HG03378 (cell line): ENCODE measurements at regions not wholly inside any gene's neighbourhood (a gene's known extent, or its start where the extent isn't known, plus 50 kb on each side); places are given as distances from the start of the nearest gene placed in this dataset.

Experiments
- ATAC-seq: cut with Tn5 transposase; IDR thresholded peaks from one replicate; pipeline ENCODE4 v1.9.1; 2021; ENCODE audit warnings: mild to moderate bottlenecking, moderate library complexity; ENCODE audit not compliant: unreplicated experiment

GRCh38 chr3:178060407-178060806 is 475.8 kb upstream of the KCNMB2 start:
- ATAC-seq = no peak

DNA sequence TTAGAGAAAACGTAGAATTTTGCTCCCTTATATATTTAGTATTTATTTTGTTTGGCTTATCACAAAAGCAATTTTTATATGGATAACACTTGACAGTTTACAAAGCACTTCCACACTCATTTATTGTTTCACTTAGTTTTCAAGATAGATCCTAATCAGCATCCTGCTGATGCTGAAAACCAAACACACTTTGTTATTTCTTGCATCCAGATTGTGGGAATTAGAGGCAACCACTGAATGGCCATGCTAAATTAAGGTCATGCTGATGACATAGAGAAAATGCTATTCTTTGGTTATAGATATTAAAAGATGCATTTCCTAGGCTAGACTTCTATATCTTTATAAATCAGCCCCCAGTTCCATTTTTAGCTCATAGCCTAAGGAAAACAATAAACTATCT is 474.1 kb upstream of the KCNMB2 start:
- no peak for ATAC-seq

GRCh38 chr3:178063461-178063860 is 472.8 kb upstream of the KCNMB2 start:
- ATAC-seq = no peak

GRCh38 chr3:178067721-178068120 is 468.5 kb upstream of the KCNMB2 start:
- no peak for ATAC-seq

DNA sequence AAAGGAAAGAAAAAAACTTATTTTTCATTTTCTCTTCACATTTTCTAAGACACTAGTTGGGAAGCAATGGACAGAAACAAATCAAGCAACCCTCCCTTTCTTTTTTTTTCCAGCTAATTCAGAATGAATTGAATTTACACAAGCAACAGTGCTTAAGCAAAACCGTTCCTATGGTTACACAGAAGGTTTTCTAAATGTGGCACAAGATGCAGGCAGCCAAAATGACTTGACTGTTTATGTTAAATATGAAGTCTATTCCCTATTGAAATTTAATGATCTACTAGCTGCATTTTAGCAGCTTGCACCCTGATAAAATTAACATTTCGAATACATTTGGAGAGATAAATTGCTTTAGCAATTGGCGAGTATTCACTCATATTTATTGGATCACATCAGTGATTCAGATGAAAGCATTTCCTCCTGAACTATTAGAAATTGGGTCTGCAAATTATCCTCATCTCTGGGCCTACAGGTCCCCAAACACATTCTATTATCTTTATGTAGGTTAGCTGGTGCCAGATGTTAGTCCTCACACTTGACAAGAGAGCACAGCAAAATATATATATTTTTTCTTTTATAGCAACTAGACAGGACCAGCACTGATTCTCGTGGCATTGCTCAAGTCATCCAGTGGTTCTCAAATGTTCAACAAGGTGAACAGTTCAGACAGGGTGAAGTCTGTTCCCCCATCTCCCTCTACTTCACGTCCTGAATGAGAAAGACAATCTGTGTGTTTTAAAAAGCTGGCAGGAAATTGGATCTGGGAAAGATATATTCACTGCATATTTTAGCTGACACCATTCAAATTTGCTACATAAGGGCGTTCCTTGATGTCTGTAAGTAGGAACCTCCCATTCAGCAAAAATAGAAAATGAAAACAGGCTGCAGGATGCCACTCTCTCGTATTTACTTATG is 463.6 kb upstream of the KCNMB2 start:
- ATAC-seq = no peak

DNA sequence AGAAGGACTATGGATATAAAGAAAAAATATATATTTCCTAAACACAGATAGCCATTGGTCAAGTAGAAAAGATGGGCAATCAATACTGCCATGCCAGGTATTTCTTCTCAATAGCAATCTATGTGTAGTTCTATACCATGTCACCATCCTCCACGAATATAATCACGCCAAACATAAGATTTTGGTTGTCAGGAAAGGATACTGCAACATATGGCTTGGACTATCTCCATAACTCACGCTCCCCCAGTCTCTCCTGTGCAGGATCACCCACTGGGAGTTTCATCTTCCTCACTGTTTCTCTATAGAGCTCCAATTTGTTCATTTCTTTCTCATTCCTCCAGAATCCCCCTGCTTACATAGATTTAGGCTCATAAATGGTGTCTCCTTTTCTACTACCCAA is 462.9 kb upstream of the KCNMB2 start:
- ATAC-seq = no peak

GRCh38 chr3:178075344-178075743 is 460.9 kb upstream of the KCNMB2 start:
- ATAC-seq = no peak

- no peak for ATAC-seq
These were observed 457.3 kb upstream of the KCNMB2 start for GRCh38 chr3:178078953-178079352.

- no peak for ATAC-seq
These were observed 456.3 kb upstream of the KCNMB2 start for GRCh38 chr3:178079966-178080365.

- ATAC-seq = no peak
These were observed 453.8 kb upstream of the KCNMB2 start for GRCh38 chr3:178082326-178082906.

- ATAC-seq = no peak
These were observed 452.1 kb upstream of the KCNMB2 start for GRCh38 chr3:178083906-178084866.

DNA sequence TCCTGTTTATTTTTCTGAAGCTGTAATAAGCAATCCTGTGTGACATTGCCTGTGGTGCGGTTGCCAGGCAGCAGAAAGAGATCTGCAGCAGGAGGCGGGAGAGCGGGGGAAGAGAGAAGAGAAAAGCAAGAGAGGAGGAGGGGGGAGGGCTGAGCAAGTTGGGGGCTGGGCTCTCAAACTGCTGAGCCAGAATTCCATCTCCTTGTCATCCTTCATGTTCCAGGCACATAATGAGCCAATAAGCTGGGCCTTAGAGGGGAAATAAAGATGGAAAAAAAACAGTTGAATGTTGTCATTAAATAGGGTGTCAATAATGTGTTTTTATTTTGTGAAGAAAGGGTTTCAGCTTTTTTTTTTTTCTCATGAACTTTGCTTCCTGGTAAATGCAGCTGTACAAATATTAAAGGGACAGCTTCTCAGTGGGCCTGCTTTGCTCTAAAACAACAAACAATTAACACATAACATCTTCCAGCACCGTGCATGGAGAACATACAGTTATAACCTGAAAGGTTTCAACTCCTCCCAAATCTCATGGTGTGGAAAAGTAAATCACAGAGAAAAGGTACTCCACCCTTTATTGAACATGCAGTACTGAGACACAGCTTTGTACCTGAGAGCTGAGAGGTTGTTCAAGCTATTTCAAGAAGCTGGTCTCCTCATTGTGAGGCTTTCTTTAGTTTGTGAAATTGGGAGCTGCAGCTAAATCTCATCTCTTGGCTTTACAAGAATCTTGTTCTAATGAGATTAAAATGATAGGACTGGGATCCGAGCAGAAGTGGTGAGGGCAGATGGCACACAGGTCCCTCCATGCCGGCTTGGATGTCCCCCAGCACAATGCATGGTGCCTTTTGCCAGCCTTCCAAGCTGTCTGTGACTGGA is 451.1 kb upstream of the KCNMB2 start:
- no peak for ATAC-seq

DNA sequence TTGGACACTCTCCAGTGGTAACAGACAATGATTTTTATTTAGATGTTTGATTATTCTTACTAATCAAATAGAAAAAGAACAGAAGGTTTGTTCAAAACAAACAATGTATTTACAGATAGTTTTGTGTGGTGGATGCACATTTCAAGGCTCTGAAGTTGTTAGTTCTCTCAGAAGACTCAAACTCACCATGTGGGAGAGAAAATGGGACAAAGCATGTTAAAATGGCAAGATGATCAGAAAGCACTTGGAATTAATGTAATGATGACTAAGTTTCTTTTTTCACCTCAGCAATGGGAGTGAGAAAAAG is 450.5 kb upstream of the KCNMB2 start:
- no peak for ATAC-seq

DNA sequence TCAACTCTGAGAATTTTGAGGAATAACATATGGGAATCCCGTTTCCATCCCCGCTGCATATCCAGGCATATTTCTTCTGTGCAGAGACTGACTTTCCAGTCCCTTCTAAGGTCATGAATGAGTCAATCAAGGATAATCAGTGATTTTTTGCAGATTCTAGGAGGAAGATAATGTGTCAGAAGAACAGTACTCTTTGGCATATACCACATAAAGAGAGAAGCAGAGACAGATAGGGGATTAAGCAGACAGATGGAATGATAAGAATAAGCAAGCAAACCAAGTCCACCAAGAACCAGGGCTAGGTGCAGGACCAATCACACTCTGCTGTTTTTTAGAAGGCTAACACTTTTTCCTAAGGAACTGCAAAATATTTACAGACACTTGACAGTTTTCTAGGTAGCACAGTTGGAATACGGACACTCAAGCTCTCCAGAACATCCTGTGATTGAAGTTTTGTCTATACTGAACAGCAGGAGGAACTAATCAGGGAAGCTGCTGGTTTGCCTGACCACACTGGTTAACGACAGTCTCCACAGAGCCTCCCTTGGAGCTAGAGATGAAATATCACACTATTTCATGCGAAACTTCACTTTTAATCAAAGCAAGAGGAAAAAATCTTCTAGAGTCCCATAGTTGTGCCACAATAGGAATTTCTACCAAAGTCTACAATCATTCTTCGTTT is 450.0 kb upstream of the KCNMB2 start:
- no peak for ATAC-seq

DNA sequence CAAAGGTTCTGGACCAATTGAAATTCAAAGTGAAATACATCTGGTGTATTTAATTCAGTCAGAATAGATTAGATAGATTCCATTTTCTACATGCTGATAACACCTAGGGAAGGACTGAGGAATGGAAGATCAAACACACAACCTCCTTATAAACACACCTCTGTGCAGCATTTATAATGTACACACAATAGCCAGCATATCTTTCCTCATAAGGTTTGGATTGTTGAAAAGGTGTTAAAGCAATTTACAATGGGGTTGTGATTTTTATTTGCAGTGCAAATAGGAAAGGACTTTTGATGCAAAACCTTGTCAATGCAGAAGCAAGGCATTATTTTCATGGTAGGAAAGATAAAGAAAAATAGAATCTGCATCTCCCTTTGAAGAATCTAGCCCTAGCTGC is 448.9 kb upstream of the KCNMB2 start:
- no peak for ATAC-seq

DNA sequence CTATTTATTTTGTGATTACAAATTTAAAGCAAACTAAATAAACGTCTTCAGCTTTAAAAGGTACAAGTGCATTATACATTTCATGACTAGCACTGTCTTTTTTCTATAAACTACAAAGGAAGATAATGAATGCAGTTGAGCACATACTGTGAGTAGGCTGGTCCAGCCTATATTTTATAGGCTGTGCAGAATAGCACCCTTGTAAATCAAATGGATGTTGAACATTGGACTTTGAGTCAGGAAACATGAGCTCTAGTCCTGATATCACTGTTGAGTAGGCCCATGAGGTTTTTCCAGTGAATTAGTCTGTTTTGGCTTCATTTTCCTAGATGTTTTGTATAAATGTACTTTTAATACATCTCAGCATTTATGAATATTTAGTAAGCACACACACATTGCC is 447.3 kb upstream of the KCNMB2 start:
- no peak for ATAC-seq

DNA sequence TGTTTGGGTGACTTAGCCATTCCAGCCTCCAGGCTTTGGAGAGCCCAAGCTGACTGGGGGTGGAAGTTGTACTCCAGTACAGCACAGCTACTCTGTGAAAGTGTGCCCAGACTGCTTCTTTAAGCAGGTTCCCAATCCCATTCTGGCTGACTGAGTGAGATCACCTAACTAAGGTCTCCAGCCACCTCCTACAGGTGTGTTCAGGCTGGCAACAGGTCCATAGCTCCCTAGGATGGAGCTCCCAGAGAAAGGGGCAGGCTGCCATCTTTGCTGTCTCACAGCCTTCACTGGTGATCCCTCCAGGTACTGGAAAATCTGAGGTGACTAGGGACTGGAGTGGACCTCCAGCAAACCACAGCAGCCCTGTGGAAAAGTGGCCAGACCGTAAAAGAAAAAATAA is 445.3 kb upstream of the KCNMB2 start:
- no peak for ATAC-seq

GRCh38 chr3:178095522-178095921 is 440.7 kb upstream of the KCNMB2 start:
- ATAC-seq = no peak

GRCh38 chr3:178096955-178097354 is 439.3 kb upstream of the KCNMB2 start:
- ATAC-seq = no peak

- ATAC-seq = no peak
These were observed 438.7 kb upstream of the KCNMB2 start for GRCh38 chr3:178097576-178097975.
